ENCODE measurements at regions not wholly inside any gene's neighbourhood (a gene's known extent, or its start where the extent isn't known, plus 50 kb on each side); places are given as distances from the start of the nearest gene placed in this dataset.

- no peak for DNase-seq (ENCODE audit: low spot score)
These were observed 267.7 kb downstream of the TJP1 start for GRCh38 chr15:29554531-29554930.

- DNase-seq (ENCODE audit: low spot score), result peak; percentile 21
These were observed 271.3 kb downstream of the TJP1 start for GRCh38 chr15:29550834-29551465.

DNA sequence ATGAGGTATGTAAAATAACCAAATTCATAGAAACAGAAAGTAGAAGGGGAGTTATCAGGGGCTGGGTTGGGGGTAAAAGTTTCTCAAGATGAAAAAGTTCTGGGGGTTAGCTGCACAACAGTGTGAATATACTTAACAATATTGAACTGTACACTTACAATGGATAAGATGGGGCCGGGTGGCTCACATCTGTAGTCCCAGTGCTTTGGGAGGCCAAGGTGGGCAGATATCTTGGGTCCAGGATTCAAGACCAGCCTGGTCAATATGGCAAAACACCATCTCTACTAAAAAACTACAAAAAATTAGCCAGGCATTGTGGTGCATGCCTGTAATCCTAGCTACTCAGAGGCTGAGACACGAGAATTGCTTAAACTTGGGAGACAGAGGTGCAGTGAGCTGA, 274.3 kb downstream of the TJP1 start:
- no peak for DNase-seq (ENCODE audit: low spot score)

GRCh38 chr15:29544513-29545128, 275.0 kb upstream of the NSMCE3 start:
- no peak for DNase-seq (ENCODE audit: low spot score)

GRCh38 chr15:29542994-29543393, 273.4 kb upstream of the NSMCE3 start:
- no peak for DNase-seq (ENCODE audit: low spot score)

DNA sequence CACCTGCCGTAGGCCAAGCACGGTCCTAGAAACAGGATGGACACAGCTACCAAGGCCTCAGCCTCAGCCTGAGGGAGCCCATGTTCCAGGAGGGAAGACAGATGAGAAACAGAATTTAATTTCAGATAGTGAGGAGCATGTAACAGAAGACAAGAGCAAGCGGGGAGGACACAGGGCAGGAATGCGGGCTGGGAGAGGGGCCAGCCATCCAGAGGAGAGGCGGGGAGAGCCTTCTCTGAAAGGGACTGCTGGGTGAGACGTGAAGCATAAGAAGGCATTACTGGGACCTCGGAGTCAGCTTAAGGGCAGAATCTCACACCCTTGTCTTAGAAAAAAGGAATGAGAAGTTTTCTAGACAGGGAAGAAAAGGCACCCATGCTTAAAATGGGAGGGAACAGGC, 271.7 kb upstream of the NSMCE3 start:
- DNase-seq (ENCODE audit: low spot score), result no peak

DNA sequence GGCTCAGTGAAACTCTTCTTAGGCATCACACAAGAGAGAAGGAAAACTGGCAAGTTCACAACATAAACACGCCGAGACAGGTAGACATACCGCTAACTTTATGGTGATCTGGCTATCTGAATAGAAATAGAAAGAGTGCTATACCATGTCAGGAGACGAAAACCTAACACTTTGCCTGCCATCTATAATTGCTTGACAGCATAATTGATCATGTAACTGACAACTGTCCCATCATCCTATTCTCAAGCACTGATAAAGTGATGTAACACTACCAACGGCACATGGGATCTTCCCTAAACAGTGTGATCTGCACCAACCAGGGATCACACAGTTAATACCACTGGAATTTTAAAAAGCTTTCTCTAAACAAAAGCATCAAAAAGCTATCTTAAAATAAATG, 270.9 kb upstream of the NSMCE3 start:
- no peak for DNase-seq (ENCODE audit: low spot score)

- DNase-seq (ENCODE audit: low spot score), result no peak
These were observed 270.1 kb upstream of the NSMCE3 start for GRCh38 chr15:29539736-29540135.

DNA sequence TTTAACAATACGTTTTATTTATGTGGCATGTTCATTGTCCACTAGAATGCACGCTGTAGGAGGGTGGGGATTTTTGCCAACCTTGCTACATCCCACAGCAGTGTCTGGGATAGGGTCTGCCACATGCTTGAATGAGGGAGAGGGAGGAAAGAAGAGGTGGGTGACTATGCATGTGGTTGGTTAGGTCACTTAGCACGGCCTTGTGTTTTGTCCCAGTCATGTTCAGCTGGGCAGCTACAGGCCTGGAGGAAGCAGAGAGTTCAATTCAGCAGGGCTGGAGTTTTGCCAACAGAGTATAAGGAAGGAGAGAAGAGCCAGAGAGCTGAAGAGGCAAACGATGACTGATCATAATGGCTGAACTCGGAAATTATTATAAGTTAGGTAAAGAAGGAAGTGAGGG, 268.4 kb upstream of the NSMCE3 start:
- DNase-seq (ENCODE audit: low spot score), result peak; percentile 89

GRCh38 chr15:29535952-29536351, 266.3 kb upstream of the NSMCE3 start:
- DNase-seq (ENCODE audit: low spot score), result no peak

- peak; percentile 35 for DNase-seq (ENCODE audit: low spot score)
These were observed 264.8 kb upstream of the NSMCE3 start for GRCh38 chr15:29534378-29534777.

DNA sequence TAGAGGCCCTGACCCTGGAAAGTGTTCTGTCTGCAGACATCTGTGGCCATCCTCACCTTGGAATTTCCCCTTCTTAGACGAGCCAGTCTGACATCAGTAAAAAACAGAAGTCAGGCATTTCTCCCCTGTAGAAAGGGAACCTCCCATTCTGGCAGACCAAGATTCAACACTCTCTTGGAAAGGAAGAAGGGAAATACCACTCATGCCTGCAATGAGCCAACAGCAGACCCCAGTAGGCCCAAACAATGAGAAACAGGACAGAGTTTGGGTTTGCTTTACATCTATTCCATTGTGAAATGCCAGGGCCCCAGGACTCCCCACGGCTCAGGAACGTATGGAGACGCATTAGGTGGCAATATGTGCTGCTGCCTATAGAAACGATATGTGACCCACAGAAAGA, 264.0 kb upstream of the NSMCE3 start:
- peak; percentile 34 for DNase-seq (ENCODE audit: low spot score)

GRCh38 chr15:29532296-29532695, 262.7 kb upstream of the NSMCE3 start:
- no peak for DNase-seq (ENCODE audit: low spot score)

DNA sequence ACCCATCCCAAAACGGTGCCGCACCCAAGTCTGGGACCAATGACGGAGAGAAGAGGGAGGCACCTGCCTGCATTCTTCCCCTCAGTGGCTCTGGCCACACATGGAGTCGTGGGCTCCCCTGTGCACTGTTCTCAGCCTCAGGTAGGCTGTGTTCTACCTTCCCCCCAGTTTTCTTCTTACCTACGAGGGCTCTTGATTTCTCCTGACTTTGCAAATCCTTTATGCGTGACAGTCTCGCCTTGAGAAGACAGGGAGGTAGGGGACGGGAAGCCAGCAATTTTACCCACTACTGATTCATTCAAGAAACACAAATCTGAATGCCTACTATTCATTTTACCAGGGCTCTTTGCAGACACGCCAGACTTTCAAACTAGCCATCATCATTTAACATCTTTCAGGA, 261.3 kb upstream of the NSMCE3 start:
- DNase-seq (ENCODE audit: low spot score), result no peak

- no peak for DNase-seq (ENCODE audit: low spot score)
These were observed 259.4 kb upstream of the NSMCE3 start for GRCh38 chr15:29529043-29529442.

- DNase-seq (ENCODE audit: low spot score), result no peak
These were observed 258.7 kb upstream of the NSMCE3 start for GRCh38 chr15:29528276-29528675.

DNA sequence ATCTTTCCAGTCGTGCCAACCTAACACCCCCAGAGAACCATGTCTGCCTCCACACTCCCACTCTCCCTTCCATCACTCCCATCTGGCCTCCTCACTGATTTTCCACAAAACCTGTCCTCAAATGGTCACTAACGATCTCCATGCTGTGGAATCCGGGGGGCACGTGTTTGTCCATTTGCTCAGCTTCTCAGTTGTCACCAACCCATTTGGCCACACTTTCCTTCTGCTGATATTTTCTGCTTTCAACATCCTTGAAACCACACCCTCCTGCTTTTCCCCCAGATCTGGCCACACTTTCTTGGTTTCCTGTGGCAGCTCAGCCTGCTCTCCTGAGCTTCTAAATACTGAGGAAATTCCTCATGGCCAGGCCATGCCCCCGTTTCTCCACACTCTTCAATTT, 257.2 kb upstream of the NSMCE3 start:
- no peak for DNase-seq (ENCODE audit: low spot score)

- DNase-seq (ENCODE audit: low spot score), result peak; percentile 90
These were observed 253.0 kb upstream of the NSMCE3 start for GRCh38 chr15:29522373-29523276.

GRCh38 chr15:29518442-29518841, 248.8 kb upstream of the NSMCE3 start:
- peak; percentile 85 for DNase-seq (ENCODE audit: low spot score)

DNA sequence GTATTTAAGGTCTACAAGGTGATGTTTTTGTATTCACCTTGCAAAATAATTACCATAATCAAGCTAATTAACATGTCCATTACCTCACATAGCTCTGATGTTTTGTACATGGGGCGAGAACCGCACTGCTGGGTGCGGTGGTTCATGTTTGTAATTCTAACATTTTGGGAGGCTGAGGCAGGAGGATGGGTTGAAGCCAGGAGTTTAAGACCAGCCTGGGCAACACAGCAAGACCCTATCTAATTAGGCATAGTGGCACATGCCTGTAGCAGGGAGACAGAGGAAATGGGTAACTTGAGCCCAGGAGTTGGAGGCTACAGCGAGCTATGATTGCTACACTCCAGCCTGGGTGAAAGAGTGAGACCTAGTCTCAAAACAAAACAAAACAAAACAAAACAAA, 248.2 kb upstream of the NSMCE3 start:
- no peak for DNase-seq (ENCODE audit: low spot score)

DNA sequence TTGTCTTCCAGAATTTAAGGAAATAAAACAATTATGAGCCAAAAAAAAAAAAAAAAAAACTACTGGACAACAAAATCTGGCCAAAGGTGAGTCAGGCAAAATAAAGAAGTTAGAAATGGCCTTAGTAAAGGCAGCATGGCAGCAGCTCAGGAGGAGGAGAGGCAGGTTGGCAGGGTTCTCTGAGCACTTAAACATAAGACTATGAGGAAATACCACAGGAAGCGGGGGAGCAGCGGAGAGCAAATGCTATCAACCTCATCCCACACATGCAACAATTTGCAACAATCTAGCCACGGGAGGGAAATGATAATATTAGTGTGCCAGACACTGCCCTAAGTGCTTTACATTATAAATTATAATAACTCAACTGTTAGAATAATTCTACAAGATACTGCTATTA, 247.3 kb upstream of the NSMCE3 start:
- DNase-seq (ENCODE audit: low spot score), result peak; percentile 52

- peak; percentile 68 for DNase-seq (ENCODE audit: low spot score)
These were observed 245.3 kb upstream of the NSMCE3 start for GRCh38 chr15:29514926-29515325.

DNA sequence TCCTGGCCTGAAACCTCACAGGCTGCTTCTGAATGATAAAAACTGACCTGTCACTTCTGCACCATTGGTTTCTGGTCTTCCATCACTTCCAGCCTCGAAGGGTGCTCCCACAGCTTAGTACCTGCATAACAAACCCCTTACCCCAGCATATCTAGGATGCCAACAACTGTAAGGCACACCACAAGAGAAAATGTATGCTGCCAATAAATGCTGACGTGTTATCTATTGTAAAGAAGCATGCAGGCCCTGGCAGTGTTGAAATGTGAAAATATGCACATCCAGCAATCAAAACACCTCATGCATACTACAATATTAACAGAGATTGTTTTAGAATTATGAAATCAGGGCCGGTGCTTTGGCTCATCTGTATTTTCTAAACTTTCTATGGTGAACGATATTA, 242.0 kb upstream of the NSMCE3 start:
- no peak for DNase-seq (ENCODE audit: low spot score)

Data from kidney tubule cell (primary cell).